OCI-LY7 (cell line): ENCODE measurements at regions not wholly inside any gene's neighbourhood (a gene's known extent, or its start where the extent isn't known, plus 50 kb on each side); places are given as distances from the start of the nearest gene placed in this dataset.

ENCODE experiments used
- CTCF ChIP-seq: fragments of 200-600 bp; sonication (generic); conservative IDR thresholded peaks from 2 replicates; pipeline ENCODE4 v1.5.1; 2014; ENCODE audit warnings: mild to moderate bottlenecking, antibody characterized with exemption, low read length, moderate library complexity, mixed read lengths
- EZH2phosphoT487 ChIP-seq: fragments of 200-600 bp; sonication (generic); IDR thresholded peaks from 2 replicates; pipeline ENCODE4 v1.6.1; 2018; ENCODE audit warnings: low read depth, borderline replicate concordance, mild to moderate bottlenecking, mixed run types, antibody characterized with exemption, low read length, moderate library complexity, mixed read lengths

DNA sequence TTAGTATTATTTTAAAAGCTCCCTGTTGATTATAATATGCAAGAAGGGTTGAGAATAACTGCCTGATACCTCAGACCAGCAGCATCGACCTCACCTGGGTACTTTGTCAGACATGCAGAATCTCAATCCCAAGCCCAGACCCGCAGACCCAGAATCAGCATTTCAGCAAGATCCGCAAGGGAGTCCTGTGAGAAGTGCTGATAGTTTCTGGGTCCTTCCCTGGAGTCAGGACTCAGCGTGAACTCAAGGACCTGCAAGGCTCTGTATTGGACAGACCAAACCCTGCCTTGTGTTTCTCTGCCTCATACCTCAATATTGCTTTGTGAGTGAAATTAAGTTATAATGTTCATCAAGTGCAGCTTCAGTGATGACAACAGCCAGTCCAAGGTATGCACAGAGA, 149.5 kb upstream of the NPY start:
- TF ChIP-seq CTCF (no peak), EZH2phosphoT487 (no peak)
